ENCODE measurements at regions not wholly inside any gene's neighbourhood (a gene's known extent, or its start where the extent isn't known, plus 50 kb on each side); places are given as distances from the start of the nearest gene placed in this dataset.

DNA sequence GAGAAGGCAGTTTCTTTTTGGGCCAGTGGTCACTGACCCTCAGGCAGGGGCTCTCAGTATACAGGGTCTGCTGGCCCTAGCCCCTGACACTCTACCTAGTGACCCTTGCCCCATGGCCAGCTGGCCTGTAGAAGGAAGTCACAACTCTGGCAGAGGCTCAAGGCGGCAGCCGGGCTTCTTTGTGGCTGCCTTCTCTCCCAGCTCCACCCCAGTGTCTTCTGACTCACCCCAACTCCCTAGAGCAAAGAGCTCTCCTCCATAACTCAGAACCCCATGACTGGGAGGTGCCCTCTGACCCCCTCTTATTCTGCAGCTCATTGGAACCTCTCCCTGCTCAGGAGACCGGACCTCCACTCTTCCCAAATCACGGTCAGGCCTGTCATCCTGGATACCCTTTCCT lies 358.2 kb downstream of the FGFR2 start:
- no peak for DNase-seq
- no peaks in the 10 kb centered on the region for H3K9me3 ChIP-seq (replicated peaks; ENCODE audit: control insufficient read depth, low read depth, low read length)
- H3K36me3 ChIP-seq (ENCODE audit: control insufficient read depth, insufficient read depth, low read length): no peaks in the 10 kb centered on the region
- H3K4me1 ChIP-seq (ENCODE audit: control insufficient read depth, insufficient read depth, low read length): no peaks in the 10 kb centered on the region
- no peak overlapping the region for H3K27ac ChIP-seq (ENCODE audit: low read length)
- H3K27me3 ChIP-seq (ENCODE audit: control insufficient read depth, insufficient read depth, low read length): no peaks in the 10 kb centered on the region
- H3K4me3 ChIP-seq (ENCODE audit: low read length): no peak overlapping the region
- WGBS (ENCODE audit: insufficient coverage): 61% methylated on average over 2 of the region's 4 CpGs

DNA sequence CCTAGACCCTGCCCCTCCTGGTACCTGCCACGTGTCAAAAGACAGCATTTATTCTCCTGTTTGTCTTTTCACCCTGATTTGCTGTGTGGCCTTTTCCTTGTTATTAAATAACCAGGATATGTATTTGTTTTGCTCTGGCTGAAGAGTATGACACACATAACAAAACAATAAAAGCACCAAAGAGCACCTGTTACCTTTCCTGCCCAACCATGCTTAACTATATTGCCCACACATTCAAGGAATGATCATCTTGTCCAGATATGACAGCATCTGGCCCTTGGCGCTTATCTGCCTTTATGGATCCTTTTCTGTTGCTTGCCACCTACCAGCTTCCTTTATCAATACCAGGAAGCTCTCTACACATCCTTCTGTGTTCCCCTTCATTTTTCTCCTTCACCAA lies 357.7 kb downstream of the FGFR2 start:
- 80% methylated on average over 1 of the region's 2 CpGs for WGBS (ENCODE audit: insufficient coverage)
- no peak for DNase-seq
- Histone ChIP-seq H3K9me3 (replicated peaks; ENCODE audit: control insufficient read depth, low read depth, low read length) (no peaks in the 10 kb centered on the region), H3K27ac (ENCODE audit: low read length) (no peak overlapping the region), H3K27me3 (ENCODE audit: control insufficient read depth, insufficient read depth, low read length) (no peaks in the 10 kb centered on the region), H3K36me3 (ENCODE audit: control insufficient read depth, insufficient read depth, low read length) (no peaks in the 10 kb centered on the region), H3K4me1 (ENCODE audit: control insufficient read depth, insufficient read depth, low read length) (no peaks in the 10 kb centered on the region), H3K4me3 (ENCODE audit: low read length) (no peak overlapping the region)

DNA sequence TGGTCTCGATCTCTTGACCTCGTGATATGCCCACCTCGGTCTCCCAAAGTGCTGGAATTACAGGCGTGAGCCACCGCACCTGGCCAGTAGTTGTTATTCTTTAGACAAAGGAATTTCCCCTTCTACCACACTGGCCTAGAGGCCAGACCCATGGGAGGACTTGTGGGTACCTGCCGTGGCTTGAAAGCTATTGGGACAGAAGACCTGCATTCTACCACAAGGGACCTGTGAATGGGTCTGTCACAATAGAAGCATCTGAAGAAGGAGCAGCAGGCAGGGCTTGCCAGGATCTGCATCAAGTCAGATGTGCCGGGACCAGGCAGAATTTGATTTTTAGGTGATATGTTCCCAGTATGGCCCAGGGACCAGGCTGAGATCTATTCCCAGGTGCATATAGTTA lies 356.9 kb downstream of the FGFR2 start:
- no peaks in the 10 kb centered on the region for H3K9me3 ChIP-seq (replicated peaks; ENCODE audit: control insufficient read depth, low read depth, low read length)
- 88% methylated on average over 1 of the region's 7 CpGs for WGBS (ENCODE audit: insufficient coverage)
- H3K27ac ChIP-seq (ENCODE audit: low read length): no peak overlapping the region
- DNase-seq: no peak
- no peaks in the 10 kb centered on the region for H3K36me3 ChIP-seq (ENCODE audit: control insufficient read depth, insufficient read depth, low read length)
- H3K4me3 ChIP-seq (ENCODE audit: low read length): no peak overlapping the region
- no peaks in the 10 kb centered on the region for H3K4me1 ChIP-seq (ENCODE audit: control insufficient read depth, insufficient read depth, low read length)
- H3K27me3 ChIP-seq (ENCODE audit: control insufficient read depth, insufficient read depth, low read length): no peaks in the 10 kb centered on the region

DNA sequence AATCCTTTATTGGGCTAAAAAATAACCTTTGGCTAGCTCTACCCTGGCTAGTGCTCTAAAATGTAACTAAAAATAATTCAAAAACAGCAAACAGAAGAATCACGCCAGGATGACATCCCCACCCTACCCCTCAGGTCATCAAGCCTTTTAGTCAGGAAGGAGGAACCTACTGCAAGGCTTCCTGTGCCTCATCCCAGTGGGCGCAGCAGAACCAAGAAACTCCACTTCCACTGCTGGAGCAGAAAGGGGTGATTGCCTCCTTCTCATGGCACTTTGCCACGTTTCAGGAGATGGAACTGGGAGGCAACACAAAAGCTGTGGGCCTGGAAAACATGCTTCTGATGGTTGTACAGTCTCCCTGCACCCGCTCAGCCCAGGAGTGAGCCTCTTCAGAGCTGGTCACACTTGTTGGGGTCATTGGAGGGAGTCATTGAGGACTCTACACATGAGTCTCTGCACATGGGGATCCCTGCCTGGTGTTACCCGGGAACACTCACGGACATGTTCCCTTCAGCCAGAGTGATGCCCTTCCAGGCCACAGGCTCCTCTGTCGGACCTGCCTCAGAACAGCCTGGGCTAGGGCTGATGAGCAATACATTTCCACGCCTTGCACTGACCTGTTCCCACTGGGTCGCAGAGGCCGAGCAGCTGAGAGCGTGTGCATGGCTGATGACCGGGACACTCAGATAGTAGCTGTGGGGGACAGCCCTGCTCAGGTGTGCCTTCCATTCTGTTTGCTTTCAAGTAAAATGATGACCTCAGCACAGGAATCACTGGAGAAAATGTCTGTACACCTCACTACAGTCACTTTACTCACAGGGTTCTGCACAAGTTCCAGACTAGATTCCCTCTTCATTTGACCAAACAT lies 355.3 kb downstream of the FGFR2 start:
- H3K9me3 ChIP-seq (replicated peaks; ENCODE audit: control insufficient read depth, low read depth, low read length): no peaks in the 10 kb centered on the region
- WGBS (ENCODE audit: insufficient coverage): 86% methylated on average over 10 of the region's 12 CpGs
- H3K27ac ChIP-seq (ENCODE audit: low read length): no peak overlapping the region
- H3K36me3 ChIP-seq (ENCODE audit: control insufficient read depth, insufficient read depth, low read length): no peaks in the 10 kb centered on the region
- DNase-seq: no peak
- H3K4me1 ChIP-seq (ENCODE audit: control insufficient read depth, insufficient read depth, low read length): no peaks in the 10 kb centered on the region
- no peak overlapping the region for H3K4me3 ChIP-seq (ENCODE audit: low read length)
- H3K27me3 ChIP-seq (ENCODE audit: control insufficient read depth, insufficient read depth, low read length): no peaks in the 10 kb centered on the region

DNA sequence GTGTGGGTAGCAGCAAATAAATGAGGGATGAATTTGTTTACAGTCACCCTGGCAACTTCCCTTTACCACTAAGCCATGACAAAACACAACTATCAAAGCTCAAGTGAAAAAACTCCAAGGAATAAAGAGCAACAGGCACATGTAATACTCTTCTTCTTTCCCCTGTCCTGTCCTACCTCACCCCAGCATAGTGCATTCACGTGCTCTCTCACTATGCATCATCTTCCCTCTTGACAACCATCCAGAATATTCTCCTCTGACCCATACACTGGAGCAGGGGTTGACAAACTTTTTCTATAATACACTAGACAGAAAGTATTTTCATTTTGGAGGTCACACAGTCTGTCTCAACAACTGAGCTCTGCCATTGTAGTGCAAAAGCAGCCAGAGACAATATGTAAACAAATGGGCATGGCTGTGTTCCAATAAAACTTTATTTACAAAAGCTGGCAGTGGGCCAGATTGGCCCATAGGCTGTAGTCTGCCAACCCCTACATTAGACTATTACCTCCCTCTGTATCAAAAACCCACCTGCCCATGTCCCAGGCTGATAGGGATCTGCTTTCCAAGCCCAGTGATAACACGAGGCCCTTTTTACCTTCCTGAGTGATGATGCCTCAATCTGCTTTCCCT lies 354.5 kb downstream of the FGFR2 start:
- Histone ChIP-seq H3K9me3 (replicated peaks; ENCODE audit: control insufficient read depth, low read depth, low read length) (no peaks in the 10 kb centered on the region), H3K4me1 (ENCODE audit: control insufficient read depth, insufficient read depth, low read length) (no peaks in the 10 kb centered on the region), H3K27ac (ENCODE audit: low read length) (no peak overlapping the region), H3K27me3 (ENCODE audit: control insufficient read depth, insufficient read depth, low read length) (no peaks in the 10 kb centered on the region), H3K4me3 (ENCODE audit: low read length) (no peak overlapping the region), H3K36me3 (ENCODE audit: control insufficient read depth, insufficient read depth, low read length) (no peaks in the 10 kb centered on the region)
- 52% methylated on average over 2 of the region's 2 CpGs for WGBS (ENCODE audit: insufficient coverage)
- DNase-seq: no peak

DNA sequence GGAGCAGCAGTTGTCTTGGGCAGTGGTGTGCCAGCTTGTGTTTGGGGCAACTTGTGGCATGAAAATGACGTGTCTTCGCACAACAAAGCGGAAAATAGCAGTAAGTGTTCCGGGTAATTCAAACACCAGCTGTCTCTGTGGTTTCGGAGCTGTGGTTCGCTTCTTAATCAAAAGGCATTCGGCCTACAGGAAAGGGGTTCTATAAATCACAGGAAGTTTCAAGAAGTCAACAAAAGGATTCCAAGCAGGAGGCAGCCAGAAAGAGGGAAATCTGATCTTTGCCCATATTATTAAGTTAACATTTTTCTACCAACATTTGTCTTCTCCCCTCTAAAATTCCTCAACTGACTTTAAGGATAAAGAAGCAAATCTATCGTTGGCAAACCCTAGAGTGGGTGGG lies 353.4 kb downstream of the FGFR2 start:
- no peak overlapping the region for H3K27ac ChIP-seq (ENCODE audit: low read length)
- DNase-seq: no peak

DNA sequence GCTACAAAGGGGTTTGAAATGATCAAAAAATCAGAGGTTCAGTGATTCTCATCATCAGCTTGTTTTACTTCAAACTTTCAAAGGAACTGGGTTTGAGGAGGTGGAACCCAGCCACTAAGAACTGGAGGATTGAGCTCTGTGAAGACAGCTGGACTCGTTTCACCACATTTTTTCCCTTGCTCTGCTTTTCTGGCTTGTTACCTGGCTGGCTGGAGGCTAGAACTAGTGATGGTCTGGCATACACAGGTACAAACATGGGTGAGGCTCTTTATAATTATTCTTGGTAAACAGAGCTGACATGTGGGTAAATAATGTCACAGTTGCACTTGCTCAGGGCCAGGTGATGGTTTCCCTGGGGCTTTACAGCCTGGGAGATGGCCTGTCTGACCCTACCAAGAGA lies 352.5 kb downstream of the FGFR2 start:
- Histone ChIP-seq H3K27ac (ENCODE audit: low read length) (no peak overlapping the region), H3K27me3 (ENCODE audit: control insufficient read depth, insufficient read depth, low read length) (no peaks in the 10 kb centered on the region), H3K4me3 (ENCODE audit: low read length) (no peak overlapping the region), H3K36me3 (ENCODE audit: control insufficient read depth, insufficient read depth, low read length) (no peaks in the 10 kb centered on the region), H3K4me1 (ENCODE audit: control insufficient read depth, insufficient read depth, low read length) (no peaks in the 10 kb centered on the region), H3K9me3 (replicated peaks; ENCODE audit: control insufficient read depth, low read depth, low read length) (no peaks in the 10 kb centered on the region)
- 67% methylated on average over 1 of the region's 1 CpG for WGBS (ENCODE audit: insufficient coverage)
- DNase-seq: no peak

More for the DNA sequence above, 353.4 kb downstream of the FGFR2 start:
- Histone ChIP-seq H3K36me3 (ENCODE audit: control insufficient read depth, insufficient read depth, low read length) (no peaks in the 10 kb centered on the region), H3K4me3 (ENCODE audit: low read length) (no peak overlapping the region), H3K9me3 (replicated peaks; ENCODE audit: control insufficient read depth, low read depth, low read length) (no peaks in the 10 kb centered on the region), H3K27me3 (ENCODE audit: control insufficient read depth, insufficient read depth, low read length) (no peaks in the 10 kb centered on the region), H3K4me1 (ENCODE audit: control insufficient read depth, insufficient read depth, low read length) (no peaks in the 10 kb centered on the region)
- WGBS (ENCODE audit: insufficient coverage): 26% methylated on average over 5 of the region's 8 CpGs

DNA sequence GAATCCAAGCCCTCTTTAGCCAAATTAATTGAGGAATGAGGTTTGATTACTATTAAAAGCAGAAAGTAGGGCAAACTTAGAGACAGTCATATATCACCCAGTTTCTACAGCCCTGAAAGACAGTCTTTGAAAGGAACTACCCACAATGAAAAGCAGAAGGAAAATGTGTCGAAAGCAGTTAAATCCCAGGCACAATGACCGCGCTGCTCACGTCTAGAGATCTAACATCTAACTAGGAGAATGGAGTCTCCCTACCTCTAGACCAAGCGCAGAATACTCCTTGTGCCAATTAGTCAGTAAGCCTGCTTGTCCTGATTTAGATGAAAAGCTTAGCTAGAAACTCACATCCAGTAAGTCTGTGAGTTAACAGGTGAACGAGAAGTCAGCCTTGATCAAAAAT lies 350.0 kb downstream of the FGFR2 start:
- Histone ChIP-seq H3K4me1 (ENCODE audit: control insufficient read depth, insufficient read depth, low read length) (no peaks in the 10 kb centered on the region), H3K27ac (ENCODE audit: low read length) (no peak overlapping the region), H3K4me3 (ENCODE audit: low read length) (no peak overlapping the region), H3K27me3 (ENCODE audit: control insufficient read depth, insufficient read depth, low read length) (no peaks in the 10 kb centered on the region), H3K9me3 (replicated peaks; ENCODE audit: control insufficient read depth, low read depth, low read length) (no peaks in the 10 kb centered on the region), H3K36me3 (ENCODE audit: control insufficient read depth, insufficient read depth, low read length) (no peaks in the 10 kb centered on the region)
- 80% methylated on average over 1 of the region's 6 CpGs for WGBS (ENCODE audit: insufficient coverage)
- DNase-seq: no peak

DNA sequence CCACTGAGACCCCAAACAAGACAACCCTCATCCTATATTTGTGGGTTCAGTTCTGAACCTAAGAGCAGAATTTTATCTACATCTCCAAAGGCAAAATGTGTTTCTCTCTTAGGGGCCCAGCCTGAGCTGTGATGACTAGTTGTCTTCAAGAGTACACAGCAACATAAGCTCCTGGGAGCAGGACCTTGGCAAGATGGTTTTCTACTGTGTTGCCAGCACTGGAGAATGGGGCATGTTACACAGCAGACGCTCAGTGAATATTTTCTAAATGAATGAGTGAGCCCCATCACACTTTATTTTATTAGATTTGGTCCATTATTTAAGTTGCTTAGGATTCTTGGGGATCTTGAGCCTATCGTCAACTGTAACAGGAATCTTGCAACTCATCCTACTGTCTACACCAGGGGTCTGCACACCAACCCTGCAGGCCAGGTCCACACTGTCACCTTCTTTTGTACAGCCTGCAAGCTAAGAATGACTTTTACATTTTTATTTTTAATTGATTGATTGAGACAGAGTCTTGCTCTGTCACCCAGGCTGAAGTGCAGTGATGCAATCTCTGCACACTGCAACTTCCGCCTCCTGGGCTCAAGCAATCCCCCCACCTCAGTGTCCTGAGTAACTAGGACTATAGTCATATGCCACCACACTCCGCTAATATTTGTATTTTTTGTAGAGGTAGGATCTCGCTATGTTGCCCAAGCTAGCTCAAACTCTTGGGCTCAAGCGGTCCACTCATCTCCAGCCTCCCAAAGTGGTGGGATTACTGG lies 347.1 kb downstream of the FGFR2 start:
- H3K27me3 ChIP-seq (ENCODE audit: control insufficient read depth, insufficient read depth, low read length): no peaks in the 10 kb centered on the region
- no peak overlapping the region for H3K27ac ChIP-seq (ENCODE audit: low read length)
- no peaks in the 10 kb centered on the region for H3K9me3 ChIP-seq (replicated peaks; ENCODE audit: control insufficient read depth, low read depth, low read length)
- WGBS (ENCODE audit: insufficient coverage): no CpG with 5 or more reads among the region's 6 CpGs
- no peaks in the 10 kb centered on the region for H3K4me1 ChIP-seq (ENCODE audit: control insufficient read depth, insufficient read depth, low read length)
- no peak for DNase-seq
- H3K36me3 ChIP-seq (ENCODE audit: control insufficient read depth, insufficient read depth, low read length): no peaks in the 10 kb centered on the region
- H3K4me3 ChIP-seq (ENCODE audit: low read length): no peak overlapping the region

DNA sequence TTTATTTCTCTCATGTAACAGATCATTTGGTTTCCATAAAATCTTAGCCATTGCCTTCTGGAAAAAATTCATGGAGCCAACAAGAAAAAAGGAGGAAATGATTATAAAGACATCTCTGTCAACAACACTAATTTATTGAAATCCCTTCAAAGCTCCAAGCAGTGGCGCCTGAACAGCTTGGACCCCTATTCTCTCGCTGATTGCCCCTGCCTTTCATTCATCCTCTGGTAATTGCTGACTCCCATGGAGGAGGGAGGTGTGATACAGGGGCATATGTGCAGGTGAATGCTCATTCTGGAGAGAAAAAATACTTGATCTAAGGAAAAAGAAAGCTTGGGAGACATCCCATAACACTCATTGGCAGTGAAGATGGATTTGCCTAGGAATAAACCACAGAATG lies 345.5 kb downstream of the FGFR2 start:
- Histone ChIP-seq H3K9me3 (replicated peaks; ENCODE audit: control insufficient read depth, low read depth, low read length) (no peaks in the 10 kb centered on the region), H3K4me1 (ENCODE audit: control insufficient read depth, insufficient read depth, low read length) (no peaks in the 10 kb centered on the region)
- DNase-seq: no peak

More for the DNA sequence above, 345.5 kb downstream of the FGFR2 start:
- no CpG with 5 or more reads among the region's 2 CpGs for WGBS (ENCODE audit: insufficient coverage)
- no peak overlapping the region for H3K4me3 ChIP-seq (ENCODE audit: low read length)
- no peaks in the 10 kb centered on the region for H3K27me3 ChIP-seq (ENCODE audit: control insufficient read depth, insufficient read depth, low read length)
- H3K27ac ChIP-seq (ENCODE audit: low read length): no peak overlapping the region
- no peaks in the 10 kb centered on the region for H3K36me3 ChIP-seq (ENCODE audit: control insufficient read depth, insufficient read depth, low read length)
